ENCODE measurements at regions not wholly inside any gene's neighbourhood (a gene's known extent, or its start where the extent isn't known, plus 50 kb on each side); places are given as distances from the start of the nearest gene placed in this dataset.

DNA sequence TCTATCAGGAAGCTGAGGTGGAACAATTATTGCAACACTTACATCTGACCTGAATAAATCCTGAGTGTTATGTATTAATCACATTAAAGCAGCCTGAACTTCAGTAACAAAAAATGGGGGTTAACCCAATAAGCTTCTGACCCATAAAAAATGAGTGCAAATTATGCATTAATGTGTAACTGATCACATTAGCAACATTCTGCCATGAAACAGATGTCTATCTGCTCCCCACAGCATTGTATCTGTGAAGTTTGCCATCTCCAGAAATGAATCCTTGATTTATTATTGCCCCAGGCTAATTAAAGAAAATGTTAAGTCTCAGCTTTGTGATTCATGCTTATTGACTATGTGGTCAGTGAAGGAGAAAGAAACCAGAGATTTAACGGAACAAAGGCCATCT is 304.9 kb downstream of the PCDH20 start:
- TF ChIP-seq CTCF (conservative IDR thresholded peaks at IDR 0.05 in 1 of 2, IDR thresholded peaks at IDR 0.05 in 1 of 2; ENCODE audit: extremely low read depth in 1 of 2, insufficient read depth in 1 of 2, low read depth in 1 of 2, low read length in 2 of 2): no peak
- no peak for TF ChIP-seq EZH2 (IDR thresholded peaks at IDR 0.05; ENCODE audit: borderline replicate concordance, low read length)

Measured in mammary epithelial cell (primary cell).